CD4-positive, alpha-beta T cell treated with Interleukin-1 beta for 1 hour (primary cell): ENCODE measurements at regions not wholly inside any gene's neighbourhood (a gene's known extent, or its start where the extent isn't known, plus 50 kb on each side); places are given as distances from the start of the nearest gene placed in this dataset.

ENCODE experiments used
- DNase-seq, 2 donors: peaks; one replicate each; pipeline ENCODE4 v3.0.0-alpha.2; 2020 to 2022

GRCh38 chr6:94510877-94511276, 1066.5 kb upstream of the MANEA start:
- DNase-seq = no peak

GRCh38 chr6:94501516-94501915, 1075.8 kb upstream of the MANEA start:
- no peak for DNase-seq

- no peak for DNase-seq
Observed at GRCh38 chr6:94498099-94498498, 1078.7 kb upstream of the EPHA7 start.

GRCh38 chr6:94494500-94494899, 1075.1 kb upstream of the EPHA7 start:
- DNase-seq = no peak

GRCh38 chr6:94487371-94487770, 1068.0 kb upstream of the EPHA7 start:
- no peak for DNase-seq

- DNase-seq = no peak
Observed at GRCh38 chr6:94478133-94479005, 1059.0 kb upstream of the EPHA7 start.

GRCh38 chr6:94468830-94469229, 1049.5 kb upstream of the EPHA7 start:
- no peak for DNase-seq

GRCh38 chr6:94464018-94464510, 1044.7 kb upstream of the EPHA7 start:
- DNase-seq = no peak

- DNase-seq = no peak
Observed at GRCh38 chr6:94463306-94463705, 1043.9 kb upstream of the EPHA7 start.

GRCh38 chr6:94462231-94462630, 1042.9 kb upstream of the EPHA7 start:
- no peak for DNase-seq

- DNase-seq = no peak
Observed at GRCh38 chr6:94456266-94456665, 1036.9 kb upstream of the EPHA7 start.

GRCh38 chr6:94454231-94454630, 1034.9 kb upstream of the EPHA7 start:
- no peak for DNase-seq

GRCh38 chr6:94446120-94446519, 1026.8 kb upstream of the EPHA7 start:
- no peak for DNase-seq

GRCh38 chr6:94443701-94444100, 1024.3 kb upstream of the EPHA7 start:
- no peak for DNase-seq

- no peak for DNase-seq
Observed at GRCh38 chr6:94424692-94425091, 1005.3 kb upstream of the EPHA7 start.

GRCh38 chr6:94417363-94417762, 998.0 kb upstream of the EPHA7 start:
- no peak for DNase-seq

- DNase-seq = no peak
Observed at GRCh38 chr6:94414041-94414440, 994.7 kb upstream of the EPHA7 start.

GRCh38 chr6:94401311-94401710, 982.0 kb upstream of the EPHA7 start:
- DNase-seq = no peak

GRCh38 chr6:94394822-94395221, 975.5 kb upstream of the EPHA7 start:
- no peak for DNase-seq

GRCh38 chr6:94389218-94389617, 969.9 kb upstream of the EPHA7 start:
- no peak for DNase-seq

GRCh38 chr6:94377835-94378234, 958.5 kb upstream of the EPHA7 start:
- no peak for DNase-seq

GRCh38 chr6:94376876-94377275, 957.5 kb upstream of the EPHA7 start:
- no peak for DNase-seq

GRCh38 chr6:94372229-94372628, 952.9 kb upstream of the EPHA7 start:
- no peak for DNase-seq

GRCh38 chr6:94367316-94367715, 948.0 kb upstream of the EPHA7 start:
- no peak for DNase-seq
